ENCODE measurements at regions not wholly inside any gene's neighbourhood (a gene's known extent, or its start where the extent isn't known, plus 50 kb on each side); places are given as distances from the start of the nearest gene placed in this dataset.

GRCh38 chr4:112075129-112075753, 70.0 kb upstream of the FAM241A start:
- H3K79me2 ChIP-seq (ENCODE audit: insufficient read depth, low read depth, low read length): no peaks in the 10 kb centered on the region
- no peaks in the 10 kb centered on the region for H4K20me1 ChIP-seq (ENCODE audit: insufficient read depth, low read length)
- CTCF ChIA-PET (ENCODE audit: unreplicated experiment): no interaction called here
- peak; percentile 68 for DNase-seq (ENCODE audit: low spot score)
- POLR2A ChIA-PET: no interaction called here
- H2AFZ ChIP-seq (ENCODE audit: low read length): no peak overlapping the region
- H3K4me1 ChIP-seq (ENCODE audit: insufficient read depth, low read length, poor library complexity, severe bottlenecking): no peaks in the 10 kb centered on the region
- no peak overlapping the region for H3K27ac ChIP-seq (ENCODE audit: low read depth, low read length, poor library complexity, severe bottlenecking)
- H3K4me2 ChIP-seq (ENCODE audit: low read length): no peak overlapping the region
- no peak overlapping the region for H3K4me3 ChIP-seq (ENCODE audit: low read depth, low read length, poor library complexity, severe bottlenecking)
- intact Hi-C loops (cut with micrococcal nuclease; ENCODE audit: unreplicated experiment): loop anchor here (1.0 to 10.0 kb wide), 3 partner anchors 159 to 690 kb away; no protein-coding TSS in a partner anchor
- BruUV-seq (replicated peaks): no TSS peak
- no peaks in the 10 kb centered on the region for H3K9me2 ChIP-seq (ENCODE audit: insufficient read depth, low read length)
- H3K9me3 ChIP-seq (ENCODE audit: low read length): no peaks in the 10 kb centered on the region
- TF ChIP-seq EZH2phosphoT487 (IDR thresholded peaks at IDR 0.05; ENCODE audit: borderline replicate concordance, low read depth, low read length) (no peak), CTCF (conservative IDR thresholded peaks at IDR 0.05; ENCODE audit: low read length) (peak; percentile 96)
- no peaks in the 10 kb centered on the region for H3K36me3 ChIP-seq (ENCODE audit: insufficient read depth, low read length)

- H3K9me3 ChIP-seq (ENCODE audit: low read length): no peaks in the 10 kb centered on the region
- no peak overlapping the region for H3K27ac ChIP-seq (ENCODE audit: low read depth, low read length, poor library complexity, severe bottlenecking)
- no peak for TF ChIP-seq EZH2phosphoT487 (IDR thresholded peaks at IDR 0.05; ENCODE audit: borderline replicate concordance, low read depth, low read length)
- TF ChIP-seq CTCF (conservative IDR thresholded peaks at IDR 0.05; ENCODE audit: low read length): no peak
- BruUV-seq (replicated peaks): no TSS peak
- no peak for DNase-seq (ENCODE audit: low spot score)
- ChIA-PET CTCF (ENCODE audit: unreplicated experiment) (interaction anchor here (0.6 kb wide), 1 partner anchor 444 kb away, joined by 3 read pairs; no protein-coding TSS in a partner anchor), POLR2A (no interaction called here)
- H3K9me2 ChIP-seq (ENCODE audit: insufficient read depth, low read length): no peaks in the 10 kb centered on the region
- no peaks in the 10 kb centered on the region for H4K20me1 ChIP-seq (ENCODE audit: insufficient read depth, low read length)
- no peaks in the 10 kb centered on the region for H3K36me3 ChIP-seq (ENCODE audit: insufficient read depth, low read length)
- intact Hi-C loops (cut with micrococcal nuclease; ENCODE audit: unreplicated experiment): loop anchor here (1.0 to 10.0 kb wide), 3 partner anchors 158 to 689 kb away; no protein-coding TSS in a partner anchor
- no peak overlapping the region for H3K4me3 ChIP-seq (ENCODE audit: low read depth, low read length, poor library complexity, severe bottlenecking)
- H3K4me2 ChIP-seq (ENCODE audit: low read length): no peak overlapping the region
- no peaks in the 10 kb centered on the region for H3K4me1 ChIP-seq (ENCODE audit: insufficient read depth, low read length, poor library complexity, severe bottlenecking)
- no peaks in the 10 kb centered on the region for H3K79me2 ChIP-seq (ENCODE audit: insufficient read depth, low read depth, low read length)
- no peak overlapping the region for H2AFZ ChIP-seq (ENCODE audit: low read length)
These were observed 69.3 kb upstream of the FAM241A start for GRCh38 chr4:112075906-112076305.

- DNase-seq (ENCODE audit: low spot score): no peak
- H2AFZ ChIP-seq (ENCODE audit: low read length): no peak overlapping the region
- BruUV-seq (replicated peaks): no TSS peak
- H3K4me3 ChIP-seq (ENCODE audit: low read depth, low read length, poor library complexity, severe bottlenecking): no peak overlapping the region
- ChIA-PET POLR2A (interaction anchor here (1.0 kb wide), 1 partner anchor 713 kb away, joined by 3 read pairs; no protein-coding TSS in a partner anchor), CTCF (ENCODE audit: unreplicated experiment) (interaction anchor here (0.7 kb wide), 1 partner anchor 1494 kb away, joined by 3 read pairs; no protein-coding TSS in a partner anchor)
- no peaks in the 10 kb centered on the region for H3K4me1 ChIP-seq (ENCODE audit: insufficient read depth, low read length, poor library complexity, severe bottlenecking)
- H3K4me2 ChIP-seq (ENCODE audit: low read length): no peak overlapping the region
- H3K36me3 ChIP-seq (ENCODE audit: insufficient read depth, low read length): no peaks in the 10 kb centered on the region
- H3K9me2 ChIP-seq (ENCODE audit: insufficient read depth, low read length): no peaks in the 10 kb centered on the region
- H4K20me1 ChIP-seq (ENCODE audit: insufficient read depth, low read length): no peaks in the 10 kb centered on the region
- no peaks in the 10 kb centered on the region for H3K79me2 ChIP-seq (ENCODE audit: insufficient read depth, low read depth, low read length)
- no peak overlapping the region for H3K27ac ChIP-seq (ENCODE audit: low read depth, low read length, poor library complexity, severe bottlenecking)
- intact Hi-C loops (cut with micrococcal nuclease; ENCODE audit: unreplicated experiment): loop anchor here (5.0 to 10.0 kb wide), 2 partner anchors 445 to 688 kb away; no protein-coding TSS in a partner anchor
- TF ChIP-seq CTCF (conservative IDR thresholded peaks at IDR 0.05; ENCODE audit: low read length): no peak
- TF ChIP-seq EZH2phosphoT487 (IDR thresholded peaks at IDR 0.05; ENCODE audit: borderline replicate concordance, low read depth, low read length): no peak
- H3K9me3 ChIP-seq (ENCODE audit: low read length): no peaks in the 10 kb centered on the region
These were observed 68.2 kb upstream of the FAM241A start for GRCh38 chr4:112076919-112077608.

Measured in OCI-LY7 (cell line).